Gastrocnemius medialis (tissue), 4 donors: ENCODE measurements at regions not wholly inside any gene's neighbourhood (a gene's known extent, or its start where the extent isn't known, plus 50 kb on each side); places are given as distances from the start of the nearest gene placed in this dataset.

Source experiments
- CTCF ChIP-seq, 5 experiments: fragments of 450-650 bp in 3 of 5; fragments of 200-600 bp in 2 of 5; sonication (generic) in 2 of 5; IDR thresholded peaks in 4 of 5; conservative IDR thresholded peaks in 1 of 5; 1 replicate in 4 of 5; 2 replicates in 1 of 5; pipeline ENCODE4 v1.5.1; 2016 to 2019; ENCODE audit warnings: antibody characterized with exemption in 5 of 5, mild to moderate bottlenecking in 3 of 5, moderate library complexity in 3 of 5
- POLR2A ChIP-seq, 2 donors: fragments of 450-650 bp; IDR thresholded peaks; one replicate each; pipeline ENCODE4 v1.6.1; 2017; ENCODE audit warnings: antibody characterized with exemption in 2 of 2, mild to moderate bottlenecking in 2 of 2, moderate library complexity in 2 of 2

- TF ChIP-seq POLR2A (IDR thresholded peaks at IDR 0.05) (no peak), CTCF (IDR thresholded peaks at IDR 0.05 in 4 of 5, conservative IDR thresholded peaks at IDR 0.05 in 1 of 5) (no peak)
These were observed 154.6 kb upstream of the CTAGE1 start for GRCh38 chr18:22572341-22572740.
